ENCODE measurements at regions not wholly inside any gene's neighbourhood (a gene's known extent, or its start where the extent isn't known, plus 50 kb on each side); places are given as distances from the start of the nearest gene placed in this dataset.

DNA sequence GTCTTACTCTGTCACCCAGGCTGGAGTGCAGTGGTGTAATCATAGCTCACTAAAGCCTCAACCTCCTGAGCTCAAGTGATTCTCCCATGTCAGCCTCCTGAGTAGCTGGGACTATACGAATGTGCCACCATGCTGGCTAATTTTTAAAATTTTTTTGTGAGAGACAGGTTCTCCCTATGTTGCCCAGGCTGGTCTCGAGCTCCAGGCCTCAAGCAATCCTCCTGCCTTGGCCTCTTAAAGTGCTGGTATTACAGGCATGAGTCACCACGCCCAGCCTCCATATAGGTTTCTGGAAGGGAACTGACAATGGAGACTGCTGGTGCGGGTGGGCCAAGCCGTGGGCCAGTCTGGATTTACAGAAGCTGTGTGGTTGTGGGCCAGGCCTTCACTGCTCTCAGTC is 189.2 kb downstream of the URI1 start:
- TF ChIP-seq POLR2AphosphoS5 (IDR thresholded peaks at IDR 0.05) (no peak), EP300 (IDR thresholded peaks at IDR 0.05) (no peak)
- TF ChIP-seq, protein P1, sequence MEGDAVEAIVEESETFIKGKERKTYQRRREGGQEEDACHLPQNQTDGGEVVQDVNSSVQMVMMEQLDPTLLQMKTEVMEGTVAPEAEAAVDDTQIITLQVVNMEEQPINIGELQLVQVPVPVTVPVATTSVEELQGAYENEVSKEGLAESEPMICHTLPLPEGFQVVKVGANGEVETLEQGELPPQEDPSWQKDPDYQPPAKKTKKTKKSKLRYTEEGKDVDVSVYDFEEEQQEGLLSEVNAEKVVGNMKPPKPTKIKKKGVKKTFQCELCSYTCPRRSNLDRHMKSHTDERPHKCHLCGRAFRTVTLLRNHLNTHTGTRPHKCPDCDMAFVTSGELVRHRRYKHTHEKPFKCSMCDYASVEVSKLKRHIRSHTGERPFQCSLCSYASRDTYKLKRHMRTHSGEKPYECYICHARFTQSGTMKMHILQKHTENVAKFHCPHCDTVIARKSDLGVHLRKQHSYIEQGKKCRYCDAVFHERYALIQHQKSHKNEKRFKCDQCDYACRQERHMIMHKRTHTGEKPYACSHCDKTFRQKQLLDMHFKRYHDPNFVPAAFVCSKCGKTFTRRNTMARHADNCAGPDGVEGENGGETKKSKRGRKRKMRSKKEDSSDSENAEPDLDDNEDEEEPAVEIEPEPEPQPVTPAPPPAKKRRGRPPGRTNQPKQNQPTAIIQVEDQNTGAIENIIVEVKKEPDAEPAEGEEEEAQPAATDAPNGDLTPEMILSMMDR (IDR thresholded peaks at IDR 0.05) = no peak

Measured in upper lobe of left lung (tissue), 4 donors.